Smooth muscle cell (in vitro differentiated cells): ENCODE measurements at regions not wholly inside any gene's neighbourhood (a gene's known extent, or its start where the extent isn't known, plus 50 kb on each side); places are given as distances from the start of the nearest gene placed in this dataset.

Source experiments
- DNase-seq: peaks from one replicate; lab custom pipeline; 2025; ENCODE audit not compliant: unreplicated experiment; lab: John Stamatoyannopoulos, UW
- H2AFZ ChIP-seq: fragments of 200-600 bp; sonication (generic); 2 replicates; pipeline ENCODE4 v1.6.0; 2016; ENCODE audit warnings: antibody characterized with exemption, low read depth, mild to moderate bottlenecking
- H3F3A ChIP-seq: fragments of 200-600 bp; sonication (generic); 2 replicates; pipeline ENCODE4 v1.6.0; 2017; ENCODE audit warnings: antibody characterized with exemption, low read depth
- H3K27ac ChIP-seq: fragments of 200-600 bp; sonication (generic); 2 replicates; pipeline ENCODE4 v1.5.1; 2016; ENCODE audit warnings: low read depth, mild to moderate bottlenecking
- H3K27me3 ChIP-seq: fragments of 200-600 bp; sonication (generic); 2 replicates; pipeline ENCODE4 v1.6.1; 2016; ENCODE audit warnings: low read depth, mild to moderate bottlenecking
- H3K36me3 ChIP-seq: fragments of 200-600 bp; sonication (generic); 2 replicates; pipeline ENCODE4 v1.5.1; 2016; ENCODE audit warnings: low read depth
- H3K4me1 ChIP-seq: fragments of 200-600 bp; sonication (generic); 2 replicates; pipeline ENCODE4 v1.5.1; 2016; ENCODE audit warnings: low read depth
- H3K4me2 ChIP-seq: fragments of 200-600 bp; sonication (generic); 2 replicates; pipeline ENCODE4 v1.6.0; 2016; ENCODE audit warnings: mild to moderate bottlenecking
- H3K4me3 ChIP-seq: fragments of 200-600 bp; sonication (generic); 2 replicates; pipeline ENCODE4 v1.5.1; 2016; ENCODE audit warnings: mild to moderate bottlenecking
- H3K79me2 ChIP-seq: fragments of 200-600 bp; sonication (generic); 2 replicates; pipeline ENCODE4 v1.6.0; 2016; ENCODE audit warnings: low read depth, mild to moderate bottlenecking
- H3K9ac ChIP-seq: fragments of 200-600 bp; sonication (generic); 2 replicates; pipeline ENCODE4 v1.6.0; 2016; ENCODE audit warnings: low read depth
- H3K9me3 ChIP-seq: fragments of 200-600 bp; sonication (generic); replicated peaks from 2 replicates; pipeline ENCODE4 v1.5.1; 2016; ENCODE audit warnings: low read depth
- H4K20me1 ChIP-seq: fragments of 200-600 bp; sonication (generic); 2 replicates; pipeline ENCODE4 v1.6.0; 2016; ENCODE audit warnings: low read depth
- WGBS: methylation state at CpG from one replicate; pipeline ENCODE4 v1.1.7; 2016; ENCODE audit warnings: low lambda C conversion rate; 5-methylcytosine and 5-hydroxymethylcytosine counted together
- TF ChIP-seq, protein P1 (sequence below): fragments of 200-600 bp; sonication (generic); IDR thresholded peaks from 2 replicates; pipeline ENCODE4 v1.5.1; 2017; ENCODE audit warnings: borderline replicate concordance, mild to moderate bottlenecking, antibody characterized with exemption; ENCODE audit not compliant: insufficient read depth, poor library complexity, severe bottlenecking

DNA sequence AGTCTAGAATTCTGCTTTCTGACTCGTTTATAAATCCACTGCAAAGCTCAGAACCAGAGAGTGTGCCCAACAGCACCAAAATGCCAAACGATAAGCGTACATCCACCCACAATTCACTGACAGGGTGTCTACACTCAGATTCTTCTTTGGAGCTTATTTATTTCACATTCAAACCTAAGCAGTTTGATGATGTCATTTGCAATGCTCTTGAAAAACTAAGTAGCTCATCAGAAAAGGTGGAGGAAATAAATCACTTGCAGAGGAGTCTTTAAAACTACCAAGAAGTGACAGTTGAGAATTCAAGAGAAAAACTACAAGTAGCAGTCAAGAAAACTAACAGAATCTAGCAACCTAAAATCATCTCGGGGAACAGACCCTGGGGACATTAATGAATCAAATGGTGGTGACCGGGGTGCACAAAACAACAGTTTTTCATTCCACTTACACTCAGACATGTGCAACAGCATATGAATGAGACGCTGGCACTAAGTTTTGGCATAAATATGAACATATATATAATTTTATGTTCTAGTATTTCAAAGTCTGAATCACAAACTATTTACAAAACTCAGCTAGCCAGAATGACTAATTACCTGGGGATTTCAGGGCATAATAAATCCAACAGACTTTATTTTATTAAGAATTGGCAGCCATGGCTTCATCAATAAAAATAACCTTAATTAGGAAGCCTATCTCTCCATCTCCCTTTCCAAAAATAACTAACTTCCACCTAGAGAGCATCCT lies 119.4 kb downstream of the SIPA1L2 start:
- no peaks in the 10 kb centered on the region for H3K36me3 ChIP-seq
- H3F3A ChIP-seq: peaks cover 33% of the 10 kb centered on the region
- H4K20me1 ChIP-seq: peaks cover 42% of the 10 kb centered on the region
- WGBS: 81% methylated on average over 6 of the region's 6 CpGs
- H3K27me3 ChIP-seq: no peaks in the 10 kb centered on the region
- peak overlapping the region; percentile 7 for H3K4me2 ChIP-seq
- TF ChIP-seq, protein P1, sequence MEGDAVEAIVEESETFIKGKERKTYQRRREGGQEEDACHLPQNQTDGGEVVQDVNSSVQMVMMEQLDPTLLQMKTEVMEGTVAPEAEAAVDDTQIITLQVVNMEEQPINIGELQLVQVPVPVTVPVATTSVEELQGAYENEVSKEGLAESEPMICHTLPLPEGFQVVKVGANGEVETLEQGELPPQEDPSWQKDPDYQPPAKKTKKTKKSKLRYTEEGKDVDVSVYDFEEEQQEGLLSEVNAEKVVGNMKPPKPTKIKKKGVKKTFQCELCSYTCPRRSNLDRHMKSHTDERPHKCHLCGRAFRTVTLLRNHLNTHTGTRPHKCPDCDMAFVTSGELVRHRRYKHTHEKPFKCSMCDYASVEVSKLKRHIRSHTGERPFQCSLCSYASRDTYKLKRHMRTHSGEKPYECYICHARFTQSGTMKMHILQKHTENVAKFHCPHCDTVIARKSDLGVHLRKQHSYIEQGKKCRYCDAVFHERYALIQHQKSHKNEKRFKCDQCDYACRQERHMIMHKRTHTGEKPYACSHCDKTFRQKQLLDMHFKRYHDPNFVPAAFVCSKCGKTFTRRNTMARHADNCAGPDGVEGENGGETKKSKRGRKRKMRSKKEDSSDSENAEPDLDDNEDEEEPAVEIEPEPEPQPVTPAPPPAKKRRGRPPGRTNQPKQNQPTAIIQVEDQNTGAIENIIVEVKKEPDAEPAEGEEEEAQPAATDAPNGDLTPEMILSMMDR: no peak
- no peak overlapping the region for H3K4me3 ChIP-seq
- no peak for DNase-seq
- H3K79me2 ChIP-seq: peaks cover 97% of the 10 kb centered on the region
- peaks cover 30% of the 10 kb centered on the region for H3K4me1 ChIP-seq
- no peak overlapping the region for H2AFZ ChIP-seq
- H3K9me3 ChIP-seq: no peaks in the 10 kb centered on the region
- H3K27ac ChIP-seq: peak overlapping the region; percentile 75
- H3K9ac ChIP-seq: peak overlapping the region; percentile 32

DNA sequence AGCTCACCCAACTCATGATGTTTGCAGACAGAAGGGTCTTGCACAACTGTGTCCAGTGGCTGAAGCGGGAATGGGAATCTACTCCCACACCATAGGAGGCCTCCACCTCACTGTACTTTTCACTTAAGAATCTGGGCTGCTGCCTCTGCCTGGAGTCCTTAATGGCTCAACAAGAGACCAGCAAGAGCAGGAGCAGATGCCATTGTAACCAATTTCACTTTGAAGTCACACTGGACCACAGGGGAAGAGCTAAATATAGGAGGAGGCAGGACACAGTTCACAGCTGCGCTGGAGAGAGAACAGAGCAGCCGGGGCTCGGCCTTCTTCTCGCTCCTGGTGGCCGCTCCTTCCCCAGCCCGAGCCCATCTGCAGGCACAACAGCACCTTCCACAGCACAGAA lies 120.4 kb downstream of the SIPA1L2 start:
- DNase-seq: no peak
- peaks cover 30% of the 10 kb centered on the region for H3K4me1 ChIP-seq
- H3K9ac ChIP-seq: no peak overlapping the region
- TF ChIP-seq, protein P1: no peak
- no peaks in the 10 kb centered on the region for H3K36me3 ChIP-seq
- H3K79me2 ChIP-seq: peaks cover 97% of the 10 kb centered on the region
- no peaks in the 10 kb centered on the region for H3K27me3 ChIP-seq
- H3K9me3 ChIP-seq: no peaks in the 10 kb centered on the region
- H3K4me3 ChIP-seq: no peak overlapping the region
- WGBS: 15% methylated on average over 7 of the region's 7 CpGs
- H3K4me2 ChIP-seq: peak overlapping the region; percentile 68
- no peak overlapping the region for H2AFZ ChIP-seq
- H3K27ac ChIP-seq: peak overlapping the region; percentile 75
- H3F3A ChIP-seq: peaks cover 33% of the 10 kb centered on the region
- peaks cover 52% of the 10 kb centered on the region for H4K20me1 ChIP-seq

DNA sequence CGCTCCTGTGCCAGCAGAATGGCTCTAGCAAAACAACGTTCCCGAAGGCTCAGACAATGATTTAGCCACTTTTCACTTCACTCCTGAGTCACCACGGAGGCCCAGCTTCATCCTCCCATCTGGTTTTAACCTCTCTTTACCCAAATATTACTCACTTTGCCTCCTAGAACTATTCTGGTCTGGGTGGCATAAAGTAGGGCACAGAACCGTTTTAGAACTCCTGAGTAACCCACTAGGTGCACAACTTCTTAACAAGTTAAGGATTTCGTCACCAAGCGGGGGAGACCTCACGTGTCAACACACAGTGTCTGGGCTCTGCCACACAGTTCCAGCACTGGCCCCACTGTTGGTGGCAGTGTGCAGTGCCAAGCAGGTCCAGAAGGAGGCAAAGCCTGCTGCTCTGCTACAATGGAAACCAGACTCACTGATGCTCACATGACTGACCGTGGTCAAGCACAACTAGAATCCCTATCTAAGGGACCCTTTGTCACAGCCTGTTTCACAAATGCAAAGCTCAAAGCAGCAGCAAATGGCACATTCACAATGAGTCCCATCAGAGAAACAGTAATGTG lies 121.7 kb downstream of the SIPA1L2 start:
- TF ChIP-seq, protein P1: peak; percentile 25
- Histone ChIP-seq H3K27me3 (no peaks in the 10 kb centered on the region), H4K20me1 (peaks cover 60% of the 10 kb centered on the region), H2AFZ (no peak overlapping the region), H3K4me3 (no peak overlapping the region), H3K9ac (no peak overlapping the region), H3K27ac (peak overlapping the region; percentile 75), H3K36me3 (no peaks in the 10 kb centered on the region), H3F3A (peaks cover 37% of the 10 kb centered on the region), H3K4me2 (peak overlapping the region; percentile 68), H3K79me2 (peaks cover 97% of the 10 kb centered on the region), H3K4me1 (peaks cover 30% of the 10 kb centered on the region), H3K9me3 (no peaks in the 10 kb centered on the region)
- WGBS: 47% methylated on average over 9 of the region's 9 CpGs
- DNase-seq: no peak
